ENCODE measurements at regions not wholly inside any gene's neighbourhood (a gene's known extent, or its start where the extent isn't known, plus 50 kb on each side); places are given as distances from the start of the nearest gene placed in this dataset.

- no peak overlapping the region for H3K4me3 ChIP-seq (replicated peaks; ENCODE audit: insufficient read depth, low read length)
- DNase-seq (ENCODE audit: low read depth in 1 of 2, low spot score in 1 of 2): no peak
- H3K27ac ChIP-seq (replicated peaks): no peak overlapping the region
- TF ChIP-seq, protein P1, sequence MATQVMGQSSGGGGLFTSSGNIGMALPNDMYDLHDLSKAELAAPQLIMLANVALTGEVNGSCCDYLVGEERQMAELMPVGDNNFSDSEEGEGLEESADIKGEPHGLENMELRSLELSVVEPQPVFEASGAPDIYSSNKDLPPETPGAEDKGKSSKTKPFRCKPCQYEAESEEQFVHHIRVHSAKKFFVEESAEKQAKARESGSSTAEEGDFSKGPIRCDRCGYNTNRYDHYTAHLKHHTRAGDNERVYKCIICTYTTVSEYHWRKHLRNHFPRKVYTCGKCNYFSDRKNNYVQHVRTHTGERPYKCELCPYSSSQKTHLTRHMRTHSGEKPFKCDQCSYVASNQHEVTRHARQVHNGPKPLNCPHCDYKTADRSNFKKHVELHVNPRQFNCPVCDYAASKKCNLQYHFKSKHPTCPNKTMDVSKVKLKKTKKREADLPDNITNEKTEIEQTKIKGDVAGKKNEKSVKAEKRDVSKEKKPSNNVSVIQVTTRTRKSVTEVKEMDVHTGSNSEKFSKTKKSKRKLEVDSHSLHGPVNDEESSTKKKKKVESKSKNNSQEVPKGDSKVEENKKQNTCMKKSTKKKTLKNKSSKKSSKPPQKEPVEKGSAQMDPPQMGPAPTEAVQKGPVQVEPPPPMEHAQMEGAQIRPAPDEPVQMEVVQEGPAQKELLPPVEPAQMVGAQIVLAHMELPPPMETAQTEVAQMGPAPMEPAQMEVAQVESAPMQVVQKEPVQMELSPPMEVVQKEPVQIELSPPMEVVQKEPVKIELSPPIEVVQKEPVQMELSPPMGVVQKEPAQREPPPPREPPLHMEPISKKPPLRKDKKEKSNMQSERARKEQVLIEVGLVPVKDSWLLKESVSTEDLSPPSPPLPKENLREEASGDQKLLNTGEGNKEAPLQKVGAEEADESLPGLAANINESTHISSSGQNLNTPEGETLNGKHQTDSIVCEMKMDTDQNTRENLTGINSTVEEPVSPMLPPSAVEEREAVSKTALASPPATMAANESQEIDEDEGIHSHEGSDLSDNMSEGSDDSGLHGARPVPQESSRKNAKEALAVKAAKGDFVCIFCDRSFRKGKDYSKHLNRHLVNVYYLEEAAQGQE (IDR thresholded peaks at IDR 0.05; ENCODE audit: insufficient replicate concordance, low read depth): no peak
- TF ChIP-seq GABPA (IDR thresholded peaks at IDR 0.05; ENCODE audit: low read depth) (no peak), POLR2AphosphoS5 (IDR thresholded peaks at IDR 0.05; ENCODE audit: low read depth) (no peak), SPI1 (IDR thresholded peaks at IDR 0.05; ENCODE audit: borderline replicate concordance, low read depth) (no peak)
- TF ChIP-seq, protein P2, sequence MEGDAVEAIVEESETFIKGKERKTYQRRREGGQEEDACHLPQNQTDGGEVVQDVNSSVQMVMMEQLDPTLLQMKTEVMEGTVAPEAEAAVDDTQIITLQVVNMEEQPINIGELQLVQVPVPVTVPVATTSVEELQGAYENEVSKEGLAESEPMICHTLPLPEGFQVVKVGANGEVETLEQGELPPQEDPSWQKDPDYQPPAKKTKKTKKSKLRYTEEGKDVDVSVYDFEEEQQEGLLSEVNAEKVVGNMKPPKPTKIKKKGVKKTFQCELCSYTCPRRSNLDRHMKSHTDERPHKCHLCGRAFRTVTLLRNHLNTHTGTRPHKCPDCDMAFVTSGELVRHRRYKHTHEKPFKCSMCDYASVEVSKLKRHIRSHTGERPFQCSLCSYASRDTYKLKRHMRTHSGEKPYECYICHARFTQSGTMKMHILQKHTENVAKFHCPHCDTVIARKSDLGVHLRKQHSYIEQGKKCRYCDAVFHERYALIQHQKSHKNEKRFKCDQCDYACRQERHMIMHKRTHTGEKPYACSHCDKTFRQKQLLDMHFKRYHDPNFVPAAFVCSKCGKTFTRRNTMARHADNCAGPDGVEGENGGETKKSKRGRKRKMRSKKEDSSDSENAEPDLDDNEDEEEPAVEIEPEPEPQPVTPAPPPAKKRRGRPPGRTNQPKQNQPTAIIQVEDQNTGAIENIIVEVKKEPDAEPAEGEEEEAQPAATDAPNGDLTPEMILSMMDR (IDR thresholded peaks at IDR 0.05; ENCODE audit: insufficient read depth, low read length): no peak
- no peaks in the 10 kb centered on the region for H3K27me3 ChIP-seq (ENCODE audit: insufficient read depth, poor library complexity, severe bottlenecking)
These were observed 184.3 kb downstream of the RPIA start for GRCh38 chr2:88875736-88876135.

DNA sequence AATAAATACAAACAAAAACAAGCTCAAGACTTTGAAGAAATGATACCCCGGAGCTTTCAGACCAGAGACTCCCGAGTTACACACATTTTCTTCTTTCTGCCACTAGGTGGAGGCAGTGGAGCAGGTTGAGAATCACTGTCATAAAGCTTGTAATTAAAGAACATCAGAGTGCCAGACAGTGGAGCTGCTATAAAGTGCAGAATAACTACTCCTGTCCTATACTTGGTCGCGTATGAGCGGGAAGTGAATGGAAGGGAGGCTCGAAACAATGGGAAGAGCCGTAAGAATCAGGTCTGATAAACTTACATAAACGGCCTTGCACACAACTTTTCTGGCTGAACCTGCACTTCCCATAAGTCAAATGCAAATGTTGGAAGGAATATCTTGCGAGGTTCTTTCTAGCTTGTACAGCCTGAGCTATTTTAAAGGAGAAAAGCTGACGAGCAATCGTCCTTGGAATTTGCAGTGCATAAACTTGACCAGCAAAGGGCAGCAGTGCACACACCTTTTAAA is 189.0 kb downstream of the RPIA start:
- peak in 1 of 2 experiments; percentile 50 for DNase-seq (ENCODE audit: low read depth in 1 of 2, low spot score in 1 of 2)
- Histone ChIP-seq H3K27me3 (ENCODE audit: insufficient read depth, poor library complexity, severe bottlenecking) (no peaks in the 10 kb centered on the region), H3K4me3 (replicated peaks; ENCODE audit: insufficient read depth, low read length) (no peak overlapping the region), H3K27ac (replicated peaks) (no peak overlapping the region)
- TF ChIP-seq, protein P2 (IDR thresholded peaks at IDR 0.05; ENCODE audit: insufficient read depth, low read length): peak; percentile 43
- TF ChIP-seq SPI1 (IDR thresholded peaks at IDR 0.05; ENCODE audit: borderline replicate concordance, low read depth) (no peak), GABPA (IDR thresholded peaks at IDR 0.05; ENCODE audit: low read depth) (no peak)
- TF ChIP-seq, protein P1 (IDR thresholded peaks at IDR 0.05; ENCODE audit: insufficient replicate concordance, low read depth): no peak

DNA sequence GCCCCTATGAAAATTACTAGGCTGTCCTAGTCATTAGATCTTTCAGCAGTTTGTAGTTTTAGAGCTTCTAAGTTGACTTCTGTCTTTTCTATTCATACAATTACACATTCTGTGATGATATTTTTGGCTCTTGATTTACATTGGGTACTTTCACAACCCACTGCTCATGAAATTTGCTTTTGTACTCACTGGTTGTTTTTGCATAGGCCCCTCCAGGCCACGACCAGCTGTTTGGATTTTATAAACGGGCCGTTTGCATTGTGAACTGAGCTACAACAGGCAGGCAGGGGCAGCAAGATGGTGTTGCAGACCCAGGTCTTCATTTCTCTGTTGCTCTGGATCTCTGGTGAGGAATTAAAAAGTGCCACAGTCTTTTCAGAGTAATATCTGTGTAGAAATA is 193.8 kb downstream of the RPIA start:
- TF ChIP-seq GABPA (IDR thresholded peaks at IDR 0.05; ENCODE audit: low read depth): no peak
- TF ChIP-seq, protein P2 (IDR thresholded peaks at IDR 0.05; ENCODE audit: insufficient read depth, low read length): no peak
- TF ChIP-seq, protein P1 (IDR thresholded peaks at IDR 0.05; ENCODE audit: insufficient replicate concordance, low read depth): no peak
- no peak for TF ChIP-seq POLR2AphosphoS5 (IDR thresholded peaks at IDR 0.05; ENCODE audit: low read depth)
- TF ChIP-seq SPI1 (IDR thresholded peaks at IDR 0.05; ENCODE audit: borderline replicate concordance, low read depth): no peak
- DNase-seq (ENCODE audit: low read depth in 1 of 2, low spot score in 1 of 2): no peak
- no peak overlapping the region for H3K4me3 ChIP-seq (replicated peaks; ENCODE audit: insufficient read depth, low read length)
- H3K27ac ChIP-seq (replicated peaks): no peak overlapping the region
- H3K27me3 ChIP-seq (ENCODE audit: insufficient read depth, poor library complexity, severe bottlenecking): peaks cover 4% of the 10 kb centered on the region

All from HL-60 (cell line).